GF-D8 (cell line): ENCODE measurements at regions not wholly inside any gene's neighbourhood (a gene's known extent, or its start where the extent isn't known, plus 50 kb on each side); places are given as distances from the start of the nearest gene placed in this dataset.
"Not testable (repeated sequence)": the region's sequence is repeated elsewhere in the genome, so short reads cannot be mapped to it uniquely, and the experiment has no call there.

ENCODE experiments used
- DNase-seq: peaks from one replicate; lab custom pipeline; 2025; lab: John Stamatoyannopoulos, UW

DNA sequence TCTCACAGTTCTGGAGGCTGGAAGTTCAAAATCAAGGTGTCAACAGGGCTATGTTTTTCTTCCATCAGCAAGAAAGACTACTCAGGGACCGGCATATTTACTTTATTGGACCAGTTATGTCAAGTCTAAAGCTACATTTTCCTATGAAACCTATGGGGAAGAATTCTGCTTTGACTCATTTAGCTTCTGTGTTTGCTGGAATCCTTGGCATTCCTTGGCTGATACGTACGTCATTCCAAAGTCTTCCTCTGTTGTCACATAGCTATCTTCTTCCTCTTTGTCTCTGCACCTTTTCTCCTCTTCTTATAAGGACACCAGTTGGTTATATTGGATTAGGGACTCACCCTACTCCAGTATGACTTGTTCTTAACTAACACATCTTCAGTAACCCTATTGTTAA lies 137.4 kb upstream of the FBXO11 start:
- DNase-seq, result no peak

DNA sequence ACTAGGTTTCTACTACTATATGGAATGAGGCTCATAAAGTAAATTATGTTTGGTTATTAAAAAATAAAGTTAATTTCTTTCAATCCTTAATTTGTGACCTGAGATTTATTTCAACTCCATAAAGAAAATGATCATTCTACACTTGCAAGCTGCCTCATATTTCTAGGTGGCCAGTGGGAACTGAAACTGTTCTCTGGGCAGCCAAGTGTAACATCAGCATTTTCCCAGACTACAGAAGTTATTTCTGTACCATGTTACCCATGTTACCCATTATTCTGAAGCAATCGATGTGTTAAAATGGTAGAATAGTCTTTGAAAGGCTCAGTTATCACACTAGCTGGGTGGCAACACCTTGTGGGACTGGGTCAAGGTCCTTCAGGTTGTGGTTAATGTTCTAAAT lies 139.3 kb upstream of the FBXO11 start:
- DNase-seq, result no peak

DNA sequence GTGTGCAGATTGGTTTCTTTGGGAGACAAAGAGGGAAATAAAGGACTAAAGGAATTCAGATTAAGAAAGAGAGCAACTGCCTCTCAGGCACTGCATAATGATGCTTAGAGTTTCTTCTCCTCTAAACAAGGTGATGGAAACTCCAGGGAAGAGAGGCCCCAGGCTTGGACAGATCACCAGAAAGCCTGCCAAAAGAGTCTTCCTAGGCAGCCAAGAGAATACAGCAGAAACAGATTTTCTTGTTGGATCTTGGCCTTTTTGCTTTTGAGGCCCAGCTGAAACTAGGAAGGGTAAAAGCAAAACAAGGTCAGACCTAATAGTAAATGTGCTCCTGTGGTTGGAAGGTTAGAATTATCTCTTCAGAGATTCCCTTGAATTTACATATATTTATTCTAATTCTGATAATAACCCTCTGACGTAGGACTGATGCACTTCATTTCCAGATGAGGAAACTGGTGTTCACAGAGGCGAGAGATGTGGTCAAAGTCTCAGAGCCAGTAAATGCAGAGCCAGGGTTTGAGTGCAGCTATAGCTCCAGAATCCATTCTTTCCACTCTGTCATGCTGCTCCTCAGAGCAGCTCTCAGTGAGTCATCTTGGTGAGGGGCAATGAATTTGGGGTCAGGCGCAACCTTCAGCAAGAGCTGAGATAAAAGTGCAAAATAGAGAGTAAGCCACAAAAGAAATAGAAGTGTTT lies 142.3 kb upstream of the FBXO11 start:
- no peak for DNase-seq

DNA sequence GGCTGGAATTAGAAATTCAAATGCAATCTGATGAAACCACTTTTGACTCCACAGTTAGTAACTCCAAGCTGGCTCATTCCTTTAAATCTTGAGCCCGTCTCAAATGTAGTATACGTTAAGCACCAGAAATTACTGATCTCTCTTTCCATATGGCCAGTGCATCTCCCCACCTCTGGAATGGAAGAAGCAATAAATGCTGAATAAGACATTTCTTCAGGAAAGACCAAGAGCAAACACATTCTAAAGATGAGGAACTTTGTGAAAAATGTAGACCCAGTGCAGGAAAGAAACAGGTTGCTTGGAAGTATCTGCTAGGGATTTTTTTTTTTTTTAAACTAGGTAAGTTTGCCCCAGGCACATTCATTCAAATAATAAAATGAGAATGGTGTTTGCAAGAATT lies 143.1 kb upstream of the FBXO11 start:
- DNase-seq, result no peak

DNA sequence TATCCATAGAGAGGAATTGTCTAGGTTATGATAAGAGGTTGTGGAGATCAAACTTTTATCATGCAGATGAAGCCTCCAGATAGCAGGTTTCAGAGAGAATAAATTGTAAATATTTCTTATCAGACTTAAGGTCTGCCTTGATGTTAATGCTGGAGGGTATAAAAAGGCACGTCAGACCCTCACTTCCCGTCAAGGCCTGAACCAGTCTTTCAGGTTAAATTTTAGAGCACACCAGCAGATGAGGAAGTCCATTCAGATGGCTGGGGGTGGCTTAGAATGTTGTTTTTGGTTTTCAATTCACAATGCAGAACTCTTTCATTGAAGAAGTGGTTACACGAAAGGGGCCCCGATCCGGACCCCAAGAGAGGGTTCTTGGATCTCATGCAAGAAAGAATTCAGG lies 144.4 kb upstream of the FBXO11 start:
- DNase-seq, result no peak

DNA sequence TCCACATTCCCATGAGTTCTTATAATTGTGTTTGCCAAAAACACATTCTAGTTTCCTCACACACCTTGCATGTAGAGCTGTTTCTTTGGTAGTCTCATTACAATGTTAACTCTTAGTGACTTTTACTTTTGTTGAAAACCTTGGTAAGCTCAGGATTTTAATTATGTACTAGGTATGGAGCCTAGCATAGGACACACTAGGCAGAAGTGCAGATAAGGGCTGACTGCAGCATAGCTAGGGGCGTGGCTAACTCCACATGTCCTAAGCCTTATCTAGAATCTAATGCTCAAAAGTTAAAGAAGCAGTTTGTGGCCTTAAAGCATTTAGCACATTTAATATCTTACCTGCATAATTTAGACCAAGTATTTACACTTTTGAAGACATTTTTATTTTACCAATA lies 153.7 kb upstream of the FBXO11 start:
- no peak for DNase-seq

DNA sequence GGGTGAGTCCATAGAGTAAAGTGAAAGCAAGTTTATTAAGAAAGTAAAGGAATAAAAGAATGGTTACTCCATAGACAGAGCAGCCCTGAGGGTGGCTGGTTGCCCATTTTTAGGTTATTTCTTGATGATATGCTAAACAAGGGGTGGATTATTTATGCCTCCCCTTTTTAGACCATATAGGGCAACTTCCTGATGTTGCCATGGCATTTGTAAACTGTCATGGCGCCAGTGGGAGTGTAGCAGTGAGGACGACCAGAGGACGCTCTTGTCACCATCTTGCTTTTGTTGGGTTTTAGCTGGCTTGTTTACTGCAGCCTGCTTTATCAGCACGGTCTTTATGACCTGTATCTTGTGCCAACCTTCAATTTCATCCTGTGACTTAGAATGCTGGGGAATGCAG lies 155.4 kb upstream of the FBXO11 start:
- DNase-seq, result not testable (repeated sequence)

DNA sequence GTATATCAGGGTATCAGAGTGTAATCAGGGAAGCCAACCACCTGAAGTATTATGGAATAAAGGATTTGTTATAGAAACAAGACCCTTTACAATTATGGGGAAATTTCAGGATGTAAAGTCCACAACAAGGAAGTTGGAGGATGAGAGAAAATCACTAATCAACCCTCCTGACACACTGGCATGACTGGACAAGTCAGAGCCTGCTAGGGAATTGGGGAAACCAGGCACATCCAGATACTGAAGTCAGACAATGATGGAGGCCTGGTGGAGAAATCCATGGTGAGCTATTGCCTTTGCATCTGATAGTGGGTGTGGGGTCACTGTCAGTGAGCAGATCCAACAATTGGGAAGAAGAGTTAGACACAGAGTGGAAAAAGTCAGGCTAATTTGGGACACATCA lies 158.8 kb upstream of the FBXO11 start:
- no peak for DNase-seq

DNA sequence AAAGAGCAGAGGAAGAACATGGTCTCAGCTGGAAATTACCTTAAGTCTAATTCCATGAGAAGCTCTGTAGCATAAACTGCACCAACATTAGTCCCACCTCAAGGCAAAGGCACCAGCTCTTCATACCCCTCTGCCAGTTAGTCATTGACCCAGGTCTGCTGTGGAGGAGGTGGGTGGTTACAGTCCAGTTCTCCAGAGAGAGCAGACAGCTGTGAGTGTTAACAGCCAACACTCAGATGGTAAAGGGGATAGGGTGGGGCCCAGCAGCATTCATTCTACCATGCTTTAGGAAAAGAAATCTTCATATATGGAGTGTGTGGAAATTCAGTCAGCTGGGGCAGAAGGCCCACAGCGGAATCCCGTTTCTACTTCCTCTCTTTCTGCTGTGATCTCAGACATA lies 159.7 kb upstream of the FBXO11 start:
- DNase-seq, result no peak

DNA sequence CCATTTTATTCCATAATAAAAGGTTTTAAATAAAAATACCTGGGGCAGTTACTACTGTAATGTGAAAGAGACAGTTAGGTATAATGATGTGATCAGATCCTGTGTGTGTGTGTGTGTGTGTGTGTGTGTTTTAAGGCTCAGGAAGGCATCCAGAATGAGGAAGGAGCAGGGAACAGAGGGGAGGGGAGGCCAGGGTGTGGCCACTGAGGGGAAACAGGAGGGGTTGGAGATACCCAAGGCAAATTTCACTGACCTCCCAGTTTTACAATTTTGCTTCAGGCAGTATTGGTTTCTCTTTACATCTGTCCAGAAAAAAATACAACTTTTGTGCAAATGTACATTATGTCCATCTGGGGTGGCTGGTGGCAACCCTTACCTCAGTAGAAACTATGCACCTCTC lies 163.5 kb upstream of the FBXO11 start:
- no peak for DNase-seq

DNA sequence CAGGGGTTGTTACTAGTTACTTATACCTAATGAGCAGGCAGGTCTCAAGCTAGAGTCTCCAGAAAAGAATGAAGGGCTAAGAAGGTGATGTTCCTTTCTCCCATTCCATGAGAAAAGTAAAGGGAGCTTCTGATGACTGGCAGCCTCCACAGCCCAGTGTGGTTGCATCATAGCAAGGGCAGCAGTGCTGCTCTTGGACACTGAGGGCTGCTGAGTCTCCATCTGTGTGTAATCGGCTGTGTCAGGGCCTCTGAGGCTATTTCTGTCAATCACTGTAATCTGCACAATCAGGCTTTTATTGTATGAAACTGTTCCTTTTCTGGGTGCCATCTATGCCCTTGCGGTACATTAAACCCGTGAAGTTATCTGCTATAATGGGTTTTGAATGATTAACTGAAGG lies 164.1 kb upstream of the FBXO11 start:
- no peak for DNase-seq

DNA sequence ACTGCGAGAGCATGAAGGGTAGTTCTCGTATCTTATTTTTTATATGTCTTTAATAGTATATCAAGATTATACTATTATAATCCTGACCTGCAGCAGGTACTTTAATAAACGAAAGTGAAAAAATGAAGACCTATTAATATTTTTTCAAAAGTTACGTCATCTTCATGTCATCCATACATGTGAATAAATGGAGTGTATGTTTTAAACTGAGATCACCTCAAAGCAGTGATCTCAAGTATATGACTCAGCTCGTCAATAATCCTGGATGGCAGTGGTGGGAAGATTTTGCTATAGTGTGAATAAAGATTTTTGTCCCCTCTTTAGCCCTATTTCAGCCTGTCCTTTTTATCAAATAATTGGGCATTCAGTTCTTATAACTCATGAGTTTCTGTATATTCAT lies 166.3 kb upstream of the FBXO11 start:
- no peak for DNase-seq

DNA sequence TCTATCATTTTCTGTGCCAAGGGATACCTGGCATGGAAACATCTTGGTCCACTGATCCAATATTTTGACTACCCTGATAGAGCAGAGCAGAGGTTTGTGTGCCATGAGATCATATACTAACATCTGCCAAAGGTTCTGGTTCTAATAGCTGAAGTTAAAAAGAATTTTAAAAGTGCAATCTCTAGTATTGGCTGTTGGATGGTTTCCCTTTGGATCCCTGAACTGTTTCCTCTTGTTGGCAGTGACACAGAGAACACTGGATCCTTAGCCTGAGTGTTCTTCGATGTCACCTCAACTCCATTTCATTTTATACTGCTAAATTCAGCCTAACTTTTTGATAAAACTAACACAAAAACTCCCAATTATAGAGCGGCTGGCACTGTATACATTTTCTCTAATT lies 169.3 kb upstream of the FBXO11 start:
- DNase-seq, result no peak

DNA sequence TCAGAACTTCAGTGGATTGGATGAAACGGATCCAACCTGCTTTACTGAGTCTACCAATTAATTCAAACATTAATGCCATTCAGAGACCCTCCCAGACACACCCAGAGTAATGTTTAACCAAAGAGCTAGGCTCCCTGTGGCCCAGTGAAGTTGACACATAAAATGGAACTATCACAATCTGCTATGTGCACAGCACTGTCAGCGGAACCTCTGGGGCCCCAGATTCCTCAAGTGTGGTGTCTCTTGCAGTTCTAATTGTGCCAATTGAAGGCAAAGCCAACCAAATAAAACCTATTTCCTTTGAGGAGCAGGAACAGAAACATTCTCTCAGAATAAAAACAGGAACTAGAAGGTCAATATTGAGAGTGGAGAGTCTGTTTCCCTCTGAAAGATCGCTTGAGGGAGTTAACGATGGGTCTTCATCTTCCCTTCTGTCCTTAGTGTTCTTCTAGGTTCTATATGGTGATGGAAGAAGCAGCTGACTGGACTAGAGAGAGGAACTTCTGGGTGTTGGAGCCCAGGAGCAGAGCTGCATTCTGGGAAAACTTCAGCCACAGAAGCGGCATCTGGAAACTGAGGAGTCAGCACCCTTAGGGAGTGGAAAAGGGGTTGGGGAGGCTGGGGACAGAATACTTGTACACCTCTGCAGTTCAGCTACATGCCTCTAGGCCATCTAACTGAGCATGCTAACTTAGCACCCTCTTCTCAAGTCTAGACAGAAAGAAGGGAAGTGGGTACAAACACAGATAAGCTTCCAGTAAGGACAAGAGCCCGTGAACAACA lies 174.4 kb upstream of the FBXO11 start:
- no peak for DNase-seq

DNA sequence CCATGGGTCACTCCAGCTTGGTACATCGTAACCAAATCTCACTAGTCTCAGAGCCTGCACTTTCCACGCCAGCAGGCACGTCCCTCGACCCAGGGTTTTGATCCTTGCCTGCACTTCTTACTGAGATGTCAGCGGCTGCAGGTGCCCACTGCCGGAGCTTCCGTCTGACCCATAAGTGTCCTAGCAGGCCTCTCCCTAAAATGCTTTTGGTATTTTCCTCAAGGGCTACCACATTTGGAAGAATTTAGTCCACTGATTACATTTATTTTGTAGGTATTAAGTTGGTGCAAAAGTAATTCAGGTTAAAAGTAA lies 175.0 kb upstream of the FBXO11 start:
- no peak for DNase-seq

DNA sequence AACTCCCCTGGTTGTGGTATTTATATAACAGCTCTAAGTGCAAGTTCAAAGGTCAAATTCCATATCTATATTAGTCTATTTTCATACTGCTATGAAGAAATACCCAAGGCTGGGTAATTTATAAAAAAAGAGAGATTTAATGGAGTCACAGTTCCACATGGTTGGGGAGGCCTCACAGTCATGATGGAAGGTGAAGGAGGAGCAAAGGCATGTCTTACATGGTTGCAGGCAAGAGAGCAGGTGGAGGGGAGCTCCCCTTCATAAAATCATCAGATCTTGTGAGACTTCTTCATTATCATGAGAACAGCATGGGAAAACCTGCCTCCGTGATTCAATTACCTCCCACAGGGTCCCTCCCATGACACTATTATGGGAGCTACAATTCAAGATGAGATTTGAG lies 179.6 kb upstream of the FBXO11 start:
- DNase-seq, result no peak

DNA sequence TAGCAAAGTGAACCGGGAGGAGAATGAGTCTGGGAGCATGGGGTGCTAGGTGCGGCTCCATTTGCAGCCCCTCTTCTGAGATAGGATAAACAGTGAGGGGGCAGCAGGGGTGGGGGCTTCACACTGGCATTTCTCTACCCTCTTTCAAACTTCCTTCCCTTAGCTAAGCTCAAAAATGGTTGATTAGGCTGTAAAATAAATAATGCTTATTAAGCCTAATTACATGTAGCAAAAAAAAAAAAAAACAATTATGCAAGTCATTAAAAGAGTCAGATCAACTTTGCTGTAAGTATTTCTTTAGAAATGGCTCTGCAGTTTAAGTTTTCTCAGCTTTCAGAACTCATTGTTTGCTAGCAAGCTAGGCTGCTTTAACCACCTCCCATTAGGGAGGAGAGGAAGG lies 182.7 kb upstream of the FBXO11 start:
- no peak for DNase-seq

DNA sequence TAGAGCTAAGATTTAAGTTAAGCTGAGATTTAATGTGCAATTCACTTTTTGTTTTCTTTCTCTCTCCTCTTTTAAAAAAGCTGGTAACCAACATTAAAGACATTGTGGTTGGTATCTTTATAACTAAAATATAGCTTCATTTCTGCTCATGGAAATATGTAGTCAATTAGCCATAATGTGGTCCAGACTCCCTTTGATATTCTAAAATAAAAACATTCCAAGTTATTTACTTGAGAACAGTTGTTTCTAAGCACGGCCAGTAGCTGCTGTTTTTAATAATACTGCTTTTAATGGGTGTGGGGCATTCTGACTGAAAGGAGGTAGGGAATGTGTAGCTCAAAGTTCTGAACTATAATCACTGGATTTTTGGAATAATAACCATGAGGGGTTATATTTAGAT lies 183.3 kb upstream of the FBXO11 start:
- DNase-seq, result no peak

DNA sequence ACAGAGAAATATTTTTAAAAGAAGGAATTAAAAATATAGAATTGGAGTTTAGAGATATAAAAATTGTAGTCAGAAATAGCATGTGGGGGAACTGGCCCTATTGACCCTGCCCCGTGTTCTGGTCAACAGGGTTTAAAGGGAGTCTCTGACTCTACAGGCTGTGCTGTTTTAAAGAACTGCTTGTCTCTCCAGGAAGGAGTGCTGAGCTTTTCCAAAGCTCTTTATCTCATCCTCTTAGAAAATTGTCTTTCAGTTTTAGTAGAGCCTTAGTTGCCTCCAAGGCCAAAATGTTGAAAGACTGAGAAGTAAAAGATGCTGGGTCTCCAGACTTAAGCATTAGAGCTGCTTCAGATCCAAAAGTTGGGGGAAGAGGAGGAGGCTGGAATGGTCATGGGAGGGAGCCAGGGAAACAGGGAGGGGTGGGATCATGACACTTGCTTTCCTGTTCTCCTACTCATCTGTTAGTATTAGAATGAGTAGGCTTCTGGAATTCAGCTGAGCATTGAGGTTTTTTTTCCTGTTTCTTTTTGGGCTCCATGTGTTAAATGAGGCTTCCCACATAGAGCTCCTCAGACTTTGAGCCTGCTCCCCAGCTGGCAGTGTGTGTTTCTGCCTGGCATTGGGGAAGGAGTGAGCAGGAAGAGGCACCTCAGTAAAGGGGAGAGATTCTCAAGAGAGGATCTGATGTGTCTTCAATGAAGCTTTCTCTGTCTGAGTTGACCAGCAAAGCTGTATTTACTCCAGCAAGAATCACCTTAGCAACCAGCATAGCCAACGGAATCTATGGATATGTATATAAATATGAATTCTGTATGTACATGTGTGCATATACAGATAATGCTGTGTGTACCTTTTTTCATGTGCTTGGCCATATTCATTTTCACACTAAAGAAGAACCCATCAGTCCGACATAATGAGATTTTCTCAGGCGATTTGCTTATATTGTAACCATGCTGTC lies 186.8 kb upstream of the FBXO11 start:
- no peak for DNase-seq

DNA sequence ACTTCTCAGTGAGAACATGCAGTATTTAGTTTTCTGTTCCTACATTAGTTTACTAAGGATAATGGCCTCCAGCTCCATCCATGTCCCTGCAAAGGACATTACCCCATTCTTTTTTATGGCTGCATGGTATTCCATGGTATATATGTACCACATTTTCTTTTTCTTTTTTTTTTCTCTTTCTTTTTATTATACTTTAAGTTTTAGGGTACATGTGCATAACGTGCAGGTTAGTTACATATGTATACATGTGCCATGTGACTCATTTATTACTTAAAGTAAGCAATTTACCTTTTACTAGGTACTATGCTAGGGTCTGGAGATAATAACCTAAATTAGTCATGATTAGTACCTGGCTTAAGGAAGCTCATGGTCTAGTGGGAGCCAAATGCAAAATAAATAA lies 190.5 kb upstream of the FBXO11 start:
- not testable (repeated sequence) for DNase-seq

DNA sequence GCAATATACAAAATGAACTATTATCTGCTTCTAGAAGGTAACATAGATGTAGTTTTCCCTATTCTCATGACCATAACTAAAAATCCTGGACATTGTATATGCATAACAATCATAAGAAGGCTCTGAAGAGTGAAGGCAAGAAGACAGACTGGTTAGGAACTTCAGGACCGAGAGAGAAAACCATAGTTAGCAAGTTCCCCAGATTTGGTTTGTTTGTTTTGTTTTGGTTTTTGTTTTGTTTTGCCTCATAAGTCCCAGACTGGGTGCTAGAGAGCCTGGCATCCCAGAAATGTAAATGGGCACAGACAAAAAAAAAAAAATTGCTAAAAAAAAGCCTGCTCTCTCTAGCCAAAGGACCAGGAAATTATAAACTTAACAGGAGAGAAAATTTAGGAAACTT lies 192.2 kb upstream of the FBXO11 start:
- DNase-seq, result no peak

DNA sequence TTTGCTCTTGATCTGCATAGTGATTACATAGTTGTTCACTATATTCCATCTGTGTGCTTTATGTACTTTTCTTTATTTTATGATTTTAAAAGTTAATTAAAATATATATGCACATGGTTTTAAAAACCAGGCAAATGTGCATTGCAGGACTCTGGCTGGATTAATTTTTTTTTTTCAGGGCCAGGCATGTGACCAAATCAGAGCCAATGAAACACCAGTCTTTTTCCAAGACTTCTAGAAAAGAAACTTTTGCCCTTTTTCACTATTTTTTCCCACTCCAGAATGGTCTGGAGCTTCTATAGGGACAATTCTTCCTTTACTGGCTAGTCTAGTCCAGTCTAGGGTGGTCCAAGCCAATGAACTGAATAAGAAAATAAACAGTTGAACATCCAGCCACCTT lies 198.1 kb upstream of the FBXO11 start:
- no peak for DNase-seq

DNA sequence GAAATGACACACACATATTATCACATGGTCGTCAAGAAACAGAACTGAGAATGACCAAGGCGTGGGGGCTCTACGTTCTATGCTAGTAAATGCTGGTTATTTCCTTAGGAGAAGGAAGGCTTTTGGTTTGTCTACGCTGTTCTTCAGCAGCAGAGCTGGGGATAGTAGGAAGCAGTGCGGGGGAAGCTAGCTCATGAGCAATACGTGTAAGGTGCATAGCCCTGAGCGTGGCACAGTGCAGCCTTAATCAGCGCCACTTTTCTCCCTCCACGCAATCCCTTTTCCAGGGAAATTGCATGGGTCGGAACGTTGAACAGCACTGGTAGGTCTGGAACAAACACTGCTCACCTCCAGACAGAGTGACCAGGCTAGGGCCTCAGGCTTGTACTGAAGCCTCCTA lies 199.6 kb upstream of the FBXO11 start:
- no peak for DNase-seq
